ENCODE measurements at regions not wholly inside any gene's neighbourhood (a gene's known extent, or its start where the extent isn't known, plus 50 kb on each side); places are given as distances from the start of the nearest gene placed in this dataset.

- Histone ChIP-seq H3K27me3 (ENCODE audit: control insufficient read depth in 1 of 2, insufficient read depth in 2 of 2, low read length in 2 of 2) (no peaks in the 10 kb centered on the region), H3K9ac (ENCODE audit: insufficient read depth, low read depth, low read length) (no peak overlapping the region), H3K4me3 (replicated peaks in 1 of 3; ENCODE audit: insufficient read depth in 1 of 3, low read depth in 2 of 3, low read length in 3 of 3) (no peak overlapping the region), H3K4me2 (ENCODE audit: low read depth, low read length) (no peak overlapping the region), H3K36me3 (replicated peaks in 1 of 2; ENCODE audit: control insufficient read depth in 1 of 2, insufficient read depth in 2 of 2, low read length in 2 of 2) (no peaks in the 10 kb centered on the region), H3K4me1 (ENCODE audit: insufficient read depth, low read length) (no peaks in the 10 kb centered on the region), H2AFZ (ENCODE audit: low read length) (no peak overlapping the region), H3K27ac (ENCODE audit: extremely low read length, insufficient read depth, low read length) (no peak overlapping the region), H3K79me2 (ENCODE audit: insufficient read depth, low read length) (no peaks in the 10 kb centered on the region), H3K9me3 (ENCODE audit: low read length) (peaks cover 65% of the 10 kb centered on the region), H4K20me1 (ENCODE audit: insufficient read depth, low read length) (no peaks in the 10 kb centered on the region)
- FAIRE-seq, result no peak
- no peak for DNase-seq (ENCODE audit: low spot score)
- TF ChIP-seq BHLHE40 (IDR thresholded peaks at IDR 0.05; ENCODE audit: low read length), result no peak
- TF ChIP-seq ATF7 (IDR thresholded peaks at IDR 0.05), result no peak
- TF ChIP-seq ATF7 (CRISPR knock-in tag; IDR thresholded peaks at IDR 0.05), result no peak
- TF ChIP-seq USF2 (IDR thresholded peaks at IDR 0.05; ENCODE audit: low read depth, low read length), result no peak
- no peak for TF ChIP-seq USF2 (CRISPR knock-in tag; IDR thresholded peaks at IDR 0.05; ENCODE audit: borderline replicate concordance)
- TF ChIP-seq GLI4 (CRISPR knock-in tag; IDR thresholded peaks at IDR 0.05; ENCODE audit: borderline replicate concordance), result no peak
- no peak for TF ChIP-seq TMF1 (CRISPR knock-in tag; IDR thresholded peaks at IDR 0.05; ENCODE audit: low read depth)
- TF ChIP-seq ZNF24 (IDR thresholded peaks at IDR 0.05), result no peak
- TF ChIP-seq MBD4 (IDR thresholded peaks at IDR 0.05; ENCODE audit: borderline replicate concordance, low read length), result no peak
- TF ChIP-seq ZNF292 (CRISPR knock-in tag; IDR thresholded peaks at IDR 0.05; ENCODE audit: borderline replicate concordance, low read depth), result no peak
- no peak for TF ChIP-seq ZNF570 (CRISPR knock-in tag; IDR thresholded peaks at IDR 0.05; ENCODE audit: borderline replicate concordance)
- no peak for TF ChIP-seq ADNP (CRISPR knock-in tag; IDR thresholded peaks at IDR 0.05)
- TF ChIP-seq, protein P1, sequence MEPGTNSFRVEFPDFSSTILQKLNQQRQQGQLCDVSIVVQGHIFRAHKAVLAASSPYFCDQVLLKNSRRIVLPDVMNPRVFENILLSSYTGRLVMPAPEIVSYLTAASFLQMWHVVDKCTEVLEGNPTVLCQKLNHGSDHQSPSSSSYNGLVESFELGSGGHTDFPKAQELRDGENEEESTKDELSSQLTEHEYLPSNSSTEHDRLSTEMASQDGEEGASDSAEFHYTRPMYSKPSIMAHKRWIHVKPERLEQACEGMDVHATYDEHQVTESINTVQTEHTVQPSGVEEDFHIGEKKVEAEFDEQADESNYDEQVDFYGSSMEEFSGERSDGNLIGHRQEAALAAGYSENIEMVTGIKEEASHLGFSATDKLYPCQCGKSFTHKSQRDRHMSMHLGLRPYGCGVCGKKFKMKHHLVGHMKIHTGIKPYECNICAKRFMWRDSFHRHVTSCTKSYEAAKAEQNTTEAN (CRISPR knock-in tag; conservative IDR thresholded peaks at IDR 0.05), result no peak
- no peak for TF ChIP-seq RBM39 (IDR thresholded peaks at IDR 0.05; ENCODE audit: low read depth, low read length, poor library complexity, severe bottlenecking)
- TF ChIP-seq, protein P2, sequence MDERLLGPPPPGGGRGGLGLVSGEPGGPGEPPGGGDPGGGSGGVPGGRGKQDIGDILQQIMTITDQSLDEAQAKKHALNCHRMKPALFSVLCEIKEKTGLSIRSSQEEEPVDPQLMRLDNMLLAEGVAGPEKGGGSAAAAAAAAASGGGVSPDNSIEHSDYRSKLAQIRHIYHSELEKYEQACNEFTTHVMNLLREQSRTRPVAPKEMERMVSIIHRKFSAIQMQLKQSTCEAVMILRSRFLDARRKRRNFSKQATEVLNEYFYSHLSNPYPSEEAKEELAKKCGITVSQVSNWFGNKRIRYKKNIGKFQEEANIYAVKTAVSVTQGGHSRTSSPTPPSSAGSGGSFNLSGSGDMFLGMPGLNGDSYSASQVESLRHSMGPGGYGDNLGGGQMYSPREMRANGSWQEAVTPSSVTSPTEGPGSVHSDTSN (CRISPR knock-in tag; IDR thresholded peaks at IDR 0.05), result no peak
- no peak for ATAC-seq
- ChIA-PET POLR2A (no interaction called here), CTCF (ENCODE audit: low intra/inter-chr PET ratio, low total read pairs) (no interaction called here)
- BruUV-seq (replicated peaks), result no TSS peak
- intact Hi-C loops (cut with micrococcal nuclease; ENCODE audit: unreplicated experiment) (no loop called here), in situ Hi-C loops (cut with HindIII; ENCODE audit: extremely low pct_ligation_motif_present, low pct_unique_long_range_greater_than_20kb) (no loop called here)
- 18% methylated on average over 4 of the region's 4 CpGs for WGBS (ENCODE audit: low lambda C conversion rate)
Measured at GRCh38 chr2:14011190-14011589, 621.3 kb upstream of the LRATD1 start.

Measured in HepG2 (cell line).